Endodermal cell (in vitro differentiated cells): ENCODE measurements at regions not wholly inside any gene's neighbourhood (a gene's known extent, or its start where the extent isn't known, plus 50 kb on each side); places are given as distances from the start of the nearest gene placed in this dataset.

Source experiments
- DNase-seq: peaks from one replicate; pipeline ENCODE4 v3.0.0-alpha.2; 2017
- H3K27ac ChIP-seq: 2 replicates; pipeline ENCODE4 v1.5.1; 2013; ENCODE audit warnings: mild to moderate bottlenecking, low read depth, low read length, moderate library complexity
- H3K27me3 ChIP-seq: 2 replicates; pipeline ENCODE4 v1.6.1; 2013; ENCODE audit warnings: mild to moderate bottlenecking, low read length, moderate library complexity; ENCODE audit not compliant: insufficient read depth, control insufficient read depth, poor library complexity, severe bottlenecking
- H3K36me3 ChIP-seq: 2 replicates; pipeline ENCODE4 v1.7.0; 2013; ENCODE audit warnings: mild to moderate bottlenecking, low read length, moderate library complexity; ENCODE audit not compliant: control insufficient read depth, insufficient read depth
- H3K4me1 ChIP-seq: one replicate; pipeline ENCODE4 v1.7.0; 2013; ENCODE audit warnings: low read length; ENCODE audit not compliant: control insufficient read depth, insufficient read depth
- H3K4me3 ChIP-seq: 2 replicates; pipeline ENCODE4 v1.5.1; 2013; ENCODE audit warnings: mild to moderate bottlenecking, low read length, moderate library complexity
- H3K9ac ChIP-seq: 2 replicates; pipeline ENCODE4 v1.6.1; 2013; ENCODE audit warnings: mild to moderate bottlenecking, low read length, moderate library complexity; ENCODE audit not compliant: poor library complexity, severe bottlenecking; ENCODE audit errors: extremely low read depth
- H3K9me3 ChIP-seq: 2 replicates; pipeline ENCODE4 v1.6.1; 2013; ENCODE audit warnings: mild to moderate bottlenecking, low read length, moderate library complexity; ENCODE audit not compliant: control insufficient read depth
- H3K27ac Mint-ChIP-seq: 2 replicates; pipeline ENCODE4 v1.8.0; 2020; ENCODE audit warnings: mixed read lengths
- H3K27me3 Mint-ChIP-seq: 2 replicates; pipeline ENCODE4 v1.8.0; 2021; ENCODE audit warnings: mild to moderate bottlenecking, mixed read lengths; ENCODE audit not compliant: insufficient read depth
- H3K36me3 Mint-ChIP-seq: 2 replicates; pipeline ENCODE4 v1.8.0; 2020; ENCODE audit warnings: low read depth, mixed read lengths
- H3K4me1 Mint-ChIP-seq: 2 replicates; pipeline ENCODE4 v1.8.0; 2020; ENCODE audit warnings: mixed read lengths
- H3K4me3 Mint-ChIP-seq: 2 replicates; pipeline ENCODE4 v1.8.0; 2020; ENCODE audit warnings: mild to moderate bottlenecking, moderate library complexity, mixed read lengths
- H3K9me3 Mint-ChIP-seq: 2 replicates; pipeline ENCODE4 v1.8.0; 2020; ENCODE audit warnings: mild to moderate bottlenecking, mixed read lengths
- WGBS, 2 experiments: methylation state at CpG; one replicate each; pipeline versions ENCODE4 v1.1.5 to v1.1.7; 2013; ENCODE audit warnings: missing lambda C conversion rate in 2 of 2, mixed read lengths in 1 of 2; ENCODE audit not compliant: insufficient coverage in 1 of 2, insufficient read length in 1 of 2; 5-methylcytosine and 5-hydroxymethylcytosine counted together
- TF ChIP-seq, protein P1 (sequence below): fragments of 200-600 bp; sonication (generic); conservative IDR thresholded peaks from 2 replicates; pipeline ENCODE4 v1.5.0; 2021; ENCODE audit warnings: antibody characterized with exemption, mild to moderate bottlenecking

DNA sequence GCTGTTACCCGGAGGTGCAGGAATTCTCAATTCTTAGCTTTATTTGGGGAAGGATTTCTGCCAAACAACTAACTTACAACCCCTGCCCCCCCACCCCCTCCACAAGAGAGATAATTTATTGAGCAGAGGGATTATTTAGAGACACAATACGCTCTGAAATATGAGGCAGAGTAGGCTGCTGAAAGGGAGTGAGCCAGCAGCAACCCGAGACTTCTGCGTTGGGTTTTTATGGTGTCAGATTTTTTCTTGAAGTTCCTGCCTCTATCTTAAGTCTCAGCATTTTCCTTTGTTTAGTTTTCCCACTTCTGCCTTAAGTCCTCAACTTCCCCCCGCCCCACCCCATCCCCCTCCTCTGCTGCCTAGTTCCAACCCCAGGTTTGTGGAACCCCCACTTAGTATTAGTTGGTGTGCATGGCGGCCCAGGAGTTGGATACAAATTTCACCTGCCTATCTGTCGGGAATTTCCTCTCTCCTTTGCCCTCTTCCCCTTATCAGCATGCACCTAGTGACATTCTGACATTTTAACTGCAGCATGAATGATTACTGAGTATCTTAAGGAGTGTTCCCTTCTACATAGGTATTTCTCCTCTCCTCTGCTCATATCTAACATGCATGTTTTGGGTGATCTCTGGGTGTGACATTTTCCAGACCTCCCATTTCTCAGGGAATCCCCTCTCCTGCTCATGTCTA, 1635.9 kb upstream of the LRRTM1 start:
- H3K36me3 ChIP-seq, result no peaks in the 10 kb centered on the region
- no peak overlapping the region for H3K4me3 ChIP-seq
- Mint-ChIP-seq H3K27ac (no peak overlapping the region), H3K36me3 (peaks cover 5% of the 10 kb centered on the region), H3K4me3 (no peak overlapping the region), H3K27me3 (no peaks in the 10 kb centered on the region), H3K9me3 (peaks cover 9% of the 10 kb centered on the region), H3K4me1 (peaks cover 11% of the 10 kb centered on the region)
- no peak for DNase-seq
- no peak overlapping the region for H3K27ac ChIP-seq
- no peaks in the 10 kb centered on the region for H3K27me3 ChIP-seq
- H3K9me3 ChIP-seq, result peaks cover 6% of the 10 kb centered on the region
- peaks cover 2% of the 10 kb centered on the region for H3K4me1 ChIP-seq
- 86 to 100% methylated on average over 1 to 7 of the region's 7 CpGs for WGBS, 2 experiments
- TF ChIP-seq, protein P1, sequence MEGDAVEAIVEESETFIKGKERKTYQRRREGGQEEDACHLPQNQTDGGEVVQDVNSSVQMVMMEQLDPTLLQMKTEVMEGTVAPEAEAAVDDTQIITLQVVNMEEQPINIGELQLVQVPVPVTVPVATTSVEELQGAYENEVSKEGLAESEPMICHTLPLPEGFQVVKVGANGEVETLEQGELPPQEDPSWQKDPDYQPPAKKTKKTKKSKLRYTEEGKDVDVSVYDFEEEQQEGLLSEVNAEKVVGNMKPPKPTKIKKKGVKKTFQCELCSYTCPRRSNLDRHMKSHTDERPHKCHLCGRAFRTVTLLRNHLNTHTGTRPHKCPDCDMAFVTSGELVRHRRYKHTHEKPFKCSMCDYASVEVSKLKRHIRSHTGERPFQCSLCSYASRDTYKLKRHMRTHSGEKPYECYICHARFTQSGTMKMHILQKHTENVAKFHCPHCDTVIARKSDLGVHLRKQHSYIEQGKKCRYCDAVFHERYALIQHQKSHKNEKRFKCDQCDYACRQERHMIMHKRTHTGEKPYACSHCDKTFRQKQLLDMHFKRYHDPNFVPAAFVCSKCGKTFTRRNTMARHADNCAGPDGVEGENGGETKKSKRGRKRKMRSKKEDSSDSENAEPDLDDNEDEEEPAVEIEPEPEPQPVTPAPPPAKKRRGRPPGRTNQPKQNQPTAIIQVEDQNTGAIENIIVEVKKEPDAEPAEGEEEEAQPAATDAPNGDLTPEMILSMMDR, result no peak
- no peak overlapping the region for H3K9ac ChIP-seq

DNA sequence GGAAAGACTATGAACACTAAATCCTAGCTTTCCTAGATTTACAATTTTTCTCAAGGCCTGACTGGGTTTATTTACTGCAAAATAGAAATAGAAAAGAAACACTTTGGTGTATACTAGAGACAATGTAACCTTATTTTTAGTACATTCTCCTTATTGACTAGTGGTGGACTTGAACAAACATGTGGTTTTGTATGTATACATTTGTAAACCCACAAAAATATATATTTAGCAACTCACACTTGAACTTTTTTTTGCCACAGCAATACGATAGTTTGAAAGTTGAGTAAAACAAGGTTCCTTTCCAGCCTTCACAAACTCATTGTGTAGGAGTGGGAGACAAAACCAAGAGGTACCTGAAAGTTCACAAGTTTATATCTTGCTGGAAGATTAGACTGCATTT, 1633.4 kb upstream of the LRRTM1 start:
- Mint-ChIP-seq H3K27ac (no peak overlapping the region), H3K9me3 (peaks cover 6% of the 10 kb centered on the region), H3K27me3 (no peaks in the 10 kb centered on the region), H3K36me3 (peaks cover 15% of the 10 kb centered on the region), H3K4me1 (peaks cover 11% of the 10 kb centered on the region), H3K4me3 (no peak overlapping the region)
- 100% methylated on average over 1 of the region's 1 CpG; no CpG with 5 or more reads in 1 of the 2 experiments for WGBS, 2 experiments
- H3K36me3 ChIP-seq, result peaks cover 8% of the 10 kb centered on the region
- no peaks in the 10 kb centered on the region for H3K27me3 ChIP-seq
- no peak overlapping the region for H3K4me3 ChIP-seq
- peaks cover 2% of the 10 kb centered on the region for H3K4me1 ChIP-seq
- no peak for DNase-seq
- no peak overlapping the region for H3K9ac ChIP-seq
- TF ChIP-seq, protein P1, result no peak
- H3K9me3 ChIP-seq, result peaks cover 6% of the 10 kb centered on the region
- H3K27ac ChIP-seq, result no peak overlapping the region

DNA sequence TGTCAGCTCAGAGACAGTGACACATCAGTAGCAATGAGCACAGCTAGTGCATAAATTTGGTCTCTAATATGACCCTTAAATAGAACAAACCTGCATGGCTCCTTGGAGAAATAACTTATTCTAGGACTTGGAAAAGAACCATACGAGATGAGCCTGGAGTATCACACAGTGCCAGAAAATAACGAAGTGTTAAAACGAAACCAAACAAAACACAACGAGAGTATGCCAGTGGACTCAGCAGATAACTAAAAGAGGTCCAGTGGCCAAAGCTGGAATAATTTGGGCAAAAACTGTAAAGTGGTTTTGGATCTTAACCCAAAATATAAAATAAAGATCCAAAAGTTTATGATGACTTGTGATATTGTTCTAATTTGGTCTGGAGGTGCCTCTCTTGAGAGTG, 1599.0 kb upstream of the LRRTM1 start:
- Histone ChIP-seq H3K9ac (no peak overlapping the region), H3K4me1 (no peaks in the 10 kb centered on the region), H3K4me3 (no peak overlapping the region), H3K27ac (no peak overlapping the region), H3K9me3 (no peaks in the 10 kb centered on the region), H3K27me3 (no peaks in the 10 kb centered on the region), H3K36me3 (no peaks in the 10 kb centered on the region)
- Mint-ChIP-seq H3K27me3 (no peaks in the 10 kb centered on the region), H3K36me3 (peaks cover 3% of the 10 kb centered on the region), H3K4me3 (no peak overlapping the region), H3K27ac (no peak overlapping the region), H3K4me1 (no peaks in the 10 kb centered on the region), H3K9me3 (peaks cover 1% of the 10 kb centered on the region)
- DNase-seq, result no peak
- whole genome bisulfite sequencing, 2 experiments, result 97 to 98% methylated on average over 4 of the region's 4 CpGs
- TF ChIP-seq, protein P1, result no peak
